Activated T-helper 1 cell treated with Interleukin-2 at 50 U/mL for 16 hours (primary cell): ENCODE measurements at regions not wholly inside any gene's neighbourhood (a gene's known extent, or its start where the extent isn't known, plus 50 kb on each side); places are given as distances from the start of the nearest gene placed in this dataset.
"Not testable (repeated sequence)": the region's sequence is repeated elsewhere in the genome, so short reads cannot be mapped to it uniquely, and the experiment has no call there.

ENCODE experiments used
- DNase-seq: peaks from one replicate; pipeline ENCODE4 v3.0.0-alpha.2; 2020; ENCODE audit warnings: low read depth

DNA sequence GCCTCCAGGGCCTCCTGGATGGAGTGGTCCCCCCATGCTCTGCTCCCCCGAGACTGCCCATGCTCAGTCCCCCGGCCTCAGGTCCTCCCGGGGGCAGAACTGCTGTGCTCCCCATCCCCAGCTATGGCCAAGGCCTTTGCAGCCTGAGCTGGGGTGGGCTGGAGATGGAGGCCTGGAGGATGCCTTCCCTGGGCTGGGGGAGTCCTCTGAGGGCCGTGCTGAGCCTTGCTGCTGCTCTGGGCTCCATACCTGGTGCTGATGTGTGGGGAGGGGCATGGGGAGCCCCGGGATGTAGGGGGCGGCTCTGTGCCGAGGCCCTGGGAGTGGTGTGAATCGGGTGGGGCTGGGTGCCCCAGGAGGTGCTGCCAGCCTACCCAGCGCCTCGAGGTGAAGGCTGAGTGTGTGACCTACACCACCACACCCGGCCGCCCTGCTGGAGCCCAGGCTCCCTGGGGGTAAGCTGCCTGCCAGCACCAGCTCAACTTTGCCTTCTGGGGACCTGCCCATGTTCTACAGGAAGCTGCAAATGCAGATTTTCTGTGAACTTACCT, 109.5 kb downstream of the UNCX start:
- no peak for DNase-seq

DNA sequence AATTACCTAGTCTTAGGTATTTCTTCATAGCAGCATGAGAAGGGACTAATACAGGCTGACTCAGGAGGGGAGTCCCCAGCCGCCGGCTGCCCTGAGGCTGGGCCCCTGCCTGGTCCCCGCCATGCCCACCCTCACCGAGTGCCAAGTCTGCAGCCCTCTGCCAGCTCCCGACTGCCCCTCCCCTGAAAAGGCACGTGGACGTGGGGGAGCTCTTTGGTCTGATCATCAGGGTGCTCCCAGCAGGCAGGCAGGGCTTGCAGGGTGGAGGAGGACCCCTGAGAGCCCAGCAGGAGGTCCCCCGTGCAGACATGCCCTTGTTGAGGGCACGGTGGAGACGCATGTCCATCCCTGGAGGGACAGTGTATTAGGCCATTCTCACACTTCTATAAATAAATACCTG, 110.9 kb downstream of the UNCX start:
- no peak for DNase-seq

DNA sequence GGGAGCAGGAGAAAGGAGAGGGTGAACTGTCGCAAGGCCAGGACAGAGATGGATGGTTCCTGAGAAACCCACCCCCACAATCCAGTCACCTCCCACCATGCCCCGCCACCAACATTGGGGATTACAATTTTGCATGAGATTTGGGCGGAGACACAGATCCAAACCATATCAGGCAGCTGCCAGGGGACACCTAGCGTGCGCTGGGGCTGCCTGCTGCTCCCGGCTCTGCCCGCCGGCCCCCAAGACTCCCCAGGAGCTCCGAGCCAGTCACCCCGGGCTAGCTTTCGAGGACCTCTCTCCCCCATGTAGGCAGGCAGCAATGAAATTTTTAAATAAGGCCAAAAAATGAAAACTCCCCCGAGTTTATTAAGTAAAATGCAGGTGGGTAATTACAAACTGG, 111.7 kb downstream of the UNCX start:
- no peak for DNase-seq

DNA sequence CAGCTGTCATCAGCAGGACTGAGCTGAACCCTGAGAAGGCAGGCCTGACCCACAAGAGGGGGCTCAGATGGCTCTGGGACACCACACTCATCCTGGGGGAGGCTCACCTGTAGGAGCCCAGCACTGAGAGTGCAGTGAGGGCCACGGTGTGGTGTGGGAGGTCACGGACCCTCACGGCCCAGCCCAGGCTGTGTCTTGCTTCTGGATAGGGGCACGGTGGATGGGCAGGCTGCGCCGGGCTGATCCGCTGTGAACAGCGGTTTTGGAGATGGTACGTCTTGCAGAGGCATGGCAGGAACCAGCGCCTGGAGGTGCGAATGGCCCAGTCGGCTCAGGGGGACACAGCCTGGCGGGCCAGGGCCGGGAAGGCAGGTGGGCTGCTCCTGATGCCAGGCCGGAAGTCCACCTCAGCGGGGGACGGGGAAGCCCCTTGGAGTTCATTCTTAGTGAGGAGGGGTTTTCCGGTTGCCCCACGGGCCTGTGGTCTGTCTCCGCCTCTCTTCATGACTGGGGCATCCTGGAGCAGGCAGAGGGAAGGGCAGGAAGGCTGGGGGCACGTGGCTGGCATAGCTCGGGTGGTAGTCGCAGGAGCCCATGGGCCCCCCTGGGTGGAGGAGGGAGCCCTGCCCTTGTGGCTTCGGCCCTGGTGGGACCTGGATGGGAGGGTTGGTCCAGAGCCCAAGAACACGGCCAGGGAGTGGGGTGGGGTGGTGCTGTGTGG, 112.5 kb downstream of the UNCX start:
- no peak for DNase-seq

DNA sequence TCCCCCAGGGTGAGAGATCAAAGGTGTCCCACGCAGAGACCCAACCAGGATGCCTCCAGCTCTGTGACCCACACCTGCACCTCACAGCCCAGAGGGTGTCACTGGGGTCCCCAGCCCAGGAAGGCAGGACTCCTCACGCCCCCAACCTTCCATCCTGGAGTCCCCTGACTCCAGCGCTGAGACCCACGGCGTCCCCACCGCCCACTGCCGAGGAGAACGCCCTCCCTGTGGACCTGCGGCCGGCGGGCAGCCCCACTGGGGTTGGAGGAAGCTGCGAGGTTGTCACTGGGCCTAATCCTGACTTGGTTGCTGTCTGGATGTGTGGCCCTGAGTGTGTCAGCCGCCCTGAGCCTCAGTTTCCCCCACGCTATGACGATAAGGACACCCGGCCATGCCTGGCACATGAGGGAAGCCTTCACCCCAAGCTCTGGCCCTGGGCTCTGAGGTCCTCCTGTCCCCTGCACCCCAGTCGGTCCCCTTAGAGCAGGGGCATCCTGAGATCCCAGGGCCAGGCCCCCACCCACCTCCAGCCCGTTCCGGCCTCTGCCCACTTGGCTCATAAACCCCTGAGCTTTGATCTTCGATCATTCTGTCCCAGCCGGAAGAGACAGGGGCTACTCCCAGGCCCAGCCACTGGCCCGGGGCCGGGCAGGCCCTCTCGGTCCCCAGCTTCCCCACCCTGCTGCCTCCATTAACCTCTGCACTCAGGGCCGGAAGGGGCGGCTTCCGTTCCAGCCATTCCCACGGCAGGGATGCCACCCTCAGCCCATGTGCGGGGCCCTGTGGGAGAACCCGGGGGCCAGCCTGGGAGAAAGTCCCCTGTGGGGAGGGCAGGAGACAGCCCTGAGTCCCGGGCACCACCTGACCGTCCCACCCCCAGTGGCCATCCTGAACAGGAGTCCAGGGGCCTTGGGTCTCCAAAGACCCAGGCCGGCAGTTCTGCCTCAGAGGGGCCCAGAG, 113.2 kb downstream of the MICALL2 start:
- no peak for DNase-seq

DNA sequence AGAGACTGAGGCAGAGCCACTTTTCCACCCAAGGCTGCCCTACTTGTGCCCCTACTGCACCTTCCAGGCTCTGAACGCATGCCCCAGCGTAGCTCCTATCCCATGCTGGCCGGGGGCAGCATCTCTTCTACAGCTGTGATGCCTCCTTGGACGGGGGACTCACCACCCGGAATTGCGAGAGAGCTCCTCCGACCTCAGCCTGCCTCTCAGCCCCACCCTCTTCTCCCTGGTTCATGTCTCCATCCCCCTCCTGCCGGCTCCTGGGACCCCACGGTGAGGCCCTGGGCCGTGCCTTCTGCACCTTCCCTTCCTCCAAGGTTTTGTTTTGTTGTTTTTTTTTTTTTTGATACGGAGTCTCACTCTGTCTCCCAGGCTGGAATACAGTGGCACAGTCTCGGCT, 112.4 kb downstream of the MICALL2 start:
- no peak for DNase-seq

DNA sequence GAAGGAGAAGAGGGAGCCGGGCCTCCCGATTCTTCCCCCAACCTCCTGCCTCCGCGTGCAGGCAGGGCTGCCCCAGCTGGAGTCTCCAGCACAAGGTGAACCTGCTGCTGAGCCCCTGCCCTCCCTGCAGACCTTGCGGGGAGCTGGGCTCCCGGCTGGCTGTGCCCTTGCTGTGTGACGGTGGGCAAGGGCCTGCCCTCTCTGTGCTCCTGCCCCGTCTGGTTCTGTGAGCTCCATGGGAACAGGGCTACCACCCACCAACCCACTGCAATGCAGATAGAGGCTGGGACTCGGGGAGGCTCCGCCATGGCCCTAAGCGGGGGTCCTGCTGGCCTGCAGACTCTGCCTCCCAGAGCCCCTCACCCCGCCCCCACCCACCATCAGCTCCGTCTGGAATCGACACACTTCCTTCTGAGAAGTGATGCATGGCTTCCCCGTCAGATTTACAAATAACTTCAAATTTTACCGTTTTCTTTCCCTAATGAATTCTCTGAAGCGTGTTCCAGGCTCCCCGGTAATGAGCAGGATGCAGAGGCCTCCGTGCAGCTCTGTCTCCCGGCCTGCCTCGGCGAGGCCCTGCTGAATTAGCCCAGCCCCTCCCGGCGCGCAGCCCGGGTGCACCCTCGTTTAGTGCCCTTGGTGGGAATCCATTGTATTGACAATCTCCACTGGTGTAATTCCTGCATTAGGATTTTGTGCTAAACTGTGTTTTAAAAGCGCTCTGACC, 111.0 kb downstream of the MICALL2 start:
- no peak for DNase-seq

DNA sequence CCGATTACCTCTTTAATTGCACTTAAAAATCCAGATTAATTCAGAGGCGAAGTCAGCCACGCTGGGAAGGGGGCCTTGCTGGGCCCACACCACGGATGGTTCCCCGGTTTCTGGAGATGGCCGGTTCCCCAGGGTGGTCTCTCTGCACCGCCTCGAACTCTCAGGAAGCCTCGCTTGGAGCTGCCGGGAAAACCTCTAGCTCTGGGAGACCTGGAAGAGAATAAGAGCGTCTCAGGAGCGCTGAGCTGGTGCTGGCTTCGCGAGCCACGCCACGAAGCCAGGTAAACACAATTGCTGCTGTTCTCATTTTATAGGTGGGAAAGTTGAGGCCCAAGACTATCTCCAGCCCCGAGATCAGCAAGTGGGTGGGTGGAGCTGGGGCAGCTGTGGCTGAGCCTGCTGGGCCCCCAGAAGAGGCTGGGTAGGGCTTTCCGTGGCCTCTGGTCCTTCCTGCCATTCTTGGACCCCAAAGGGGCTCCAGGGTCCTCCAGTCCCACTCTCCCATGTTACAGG, 110.4 kb downstream of the MICALL2 start:
- no peak for DNase-seq

DNA sequence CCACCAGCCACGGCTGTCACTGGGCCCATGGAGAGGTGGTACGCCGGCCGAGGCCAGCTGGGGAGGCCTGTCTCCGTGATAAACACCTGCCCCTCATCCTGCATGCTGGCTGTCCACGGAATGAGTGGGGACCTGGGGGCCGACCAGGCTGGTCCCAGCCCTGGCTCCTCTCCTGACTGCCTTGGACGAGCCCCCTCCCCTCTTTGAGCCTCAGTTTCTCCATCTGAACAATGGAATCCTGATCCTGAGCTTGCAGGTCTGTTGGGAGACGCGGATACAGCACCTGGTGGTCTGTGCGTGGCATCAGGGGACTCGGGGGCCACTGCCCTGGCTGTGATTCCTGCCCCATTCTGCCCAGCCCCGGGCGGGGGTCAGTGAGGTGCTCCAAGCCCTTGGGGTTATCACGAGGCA, 109.9 kb downstream of the MICALL2 start:
- DNase-seq: no peak

DNA sequence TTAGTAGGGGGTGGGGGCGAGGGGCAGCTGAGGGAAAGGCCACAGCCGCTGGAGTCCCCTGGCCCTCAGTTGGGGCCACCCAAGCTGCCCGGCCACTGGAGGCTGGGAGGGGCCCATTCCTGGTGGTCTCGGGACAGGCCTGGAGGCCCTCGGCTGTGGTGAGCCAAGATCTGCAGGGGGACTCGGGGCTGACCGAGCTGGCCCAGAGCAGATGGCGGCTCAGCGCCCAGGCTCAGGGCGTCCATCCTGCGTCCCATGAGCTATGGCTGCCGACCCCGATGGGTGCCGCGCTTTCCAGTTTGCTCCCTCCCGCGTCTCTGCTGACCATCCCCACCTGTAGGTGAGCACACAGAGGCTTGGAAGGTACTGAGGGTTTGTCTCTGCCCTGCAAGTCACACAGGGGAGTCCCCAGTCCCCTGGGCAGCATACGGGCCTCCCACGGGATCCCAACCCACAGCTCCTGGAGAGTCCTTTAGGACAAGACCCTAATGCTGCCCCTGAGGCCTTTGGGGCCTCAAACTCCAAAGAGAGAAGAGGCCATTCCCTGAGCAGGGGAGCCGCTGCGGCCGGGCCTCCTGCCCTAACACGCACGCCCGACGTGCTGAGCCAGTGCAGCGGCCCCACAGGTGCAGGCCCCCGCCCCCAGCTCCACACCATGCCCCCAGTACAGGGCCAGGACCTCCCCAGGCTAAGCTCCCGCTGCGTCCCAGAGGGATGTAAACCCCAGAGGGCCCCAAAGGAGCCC, 107.2 kb downstream of the MICALL2 start:
- DNase-seq: no peak

DNA sequence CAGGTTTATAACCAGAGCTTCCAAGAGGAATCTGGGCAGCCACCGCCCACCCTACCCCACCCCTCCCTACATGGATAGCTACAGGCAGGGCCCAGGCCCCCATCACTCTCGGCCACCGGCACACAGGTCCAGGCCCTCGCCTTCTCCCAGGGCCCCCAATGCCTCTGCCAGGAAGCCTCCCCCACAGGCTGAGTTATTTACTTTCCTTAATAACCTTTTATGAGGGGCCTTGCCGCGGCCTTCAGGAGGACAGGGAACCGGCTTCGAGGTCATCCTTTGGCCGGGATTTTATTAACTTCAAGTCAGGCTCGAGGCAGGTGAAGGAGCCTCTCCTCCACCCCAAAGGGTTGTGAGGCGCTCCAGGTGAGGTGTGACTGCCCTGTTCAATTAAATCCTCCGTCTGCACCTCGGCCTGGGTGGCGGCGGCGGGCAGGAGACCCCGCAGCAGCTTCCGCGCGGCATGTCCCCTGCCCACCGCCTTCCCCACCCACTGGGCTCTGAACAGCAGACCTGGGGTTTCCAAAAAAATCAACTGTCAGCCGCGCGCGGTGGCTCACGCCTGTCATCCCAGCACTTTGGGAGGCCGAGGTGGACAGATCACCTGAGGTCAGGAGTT, 106.5 kb downstream of the MICALL2 start:
- DNase-seq: no peak

DNA sequence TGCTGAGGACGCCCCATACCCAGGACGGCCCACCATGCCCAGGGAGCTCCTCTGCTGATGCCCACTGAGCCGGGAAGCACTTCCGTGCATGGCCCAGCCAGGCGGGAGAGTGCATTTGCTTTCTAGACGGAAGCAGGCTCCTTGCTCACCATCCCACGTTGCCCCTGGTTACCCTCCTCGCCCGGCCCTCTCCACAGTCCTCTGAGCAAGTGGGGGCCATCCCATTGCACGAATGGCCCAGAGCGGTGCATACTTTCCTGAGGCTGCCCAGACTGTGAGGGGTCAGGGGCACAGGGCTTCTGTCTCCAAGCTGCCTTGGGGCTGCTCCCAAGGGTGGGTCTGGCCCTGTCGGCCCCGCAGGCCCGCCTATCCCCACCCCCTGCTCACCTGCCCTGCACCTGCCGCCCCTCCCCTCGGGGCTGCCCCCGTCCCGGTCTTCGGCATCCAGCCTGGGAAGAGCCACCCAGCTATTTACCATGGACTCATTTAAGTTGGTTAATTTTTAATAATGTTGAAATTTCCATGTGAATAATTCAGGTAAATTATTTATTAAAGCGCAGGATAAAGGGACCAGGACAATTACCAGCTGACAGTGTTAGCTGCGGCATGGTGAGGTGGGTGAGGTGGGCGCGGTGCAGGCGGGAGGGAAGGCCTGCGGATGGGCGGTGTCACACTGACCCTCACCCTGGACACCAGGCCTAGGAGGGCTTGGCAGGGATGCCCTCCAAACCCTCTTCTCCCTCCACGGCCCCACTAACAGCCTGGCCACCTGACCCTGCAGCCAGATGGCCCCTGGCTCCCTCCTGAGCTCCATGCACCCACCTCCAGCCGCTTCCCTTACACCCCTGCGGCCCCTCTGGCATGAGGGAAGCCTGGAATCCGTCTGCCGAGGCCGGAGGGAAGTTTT, 104.4 kb downstream of the MICALL2 start:
- DNase-seq: no peak

DNA sequence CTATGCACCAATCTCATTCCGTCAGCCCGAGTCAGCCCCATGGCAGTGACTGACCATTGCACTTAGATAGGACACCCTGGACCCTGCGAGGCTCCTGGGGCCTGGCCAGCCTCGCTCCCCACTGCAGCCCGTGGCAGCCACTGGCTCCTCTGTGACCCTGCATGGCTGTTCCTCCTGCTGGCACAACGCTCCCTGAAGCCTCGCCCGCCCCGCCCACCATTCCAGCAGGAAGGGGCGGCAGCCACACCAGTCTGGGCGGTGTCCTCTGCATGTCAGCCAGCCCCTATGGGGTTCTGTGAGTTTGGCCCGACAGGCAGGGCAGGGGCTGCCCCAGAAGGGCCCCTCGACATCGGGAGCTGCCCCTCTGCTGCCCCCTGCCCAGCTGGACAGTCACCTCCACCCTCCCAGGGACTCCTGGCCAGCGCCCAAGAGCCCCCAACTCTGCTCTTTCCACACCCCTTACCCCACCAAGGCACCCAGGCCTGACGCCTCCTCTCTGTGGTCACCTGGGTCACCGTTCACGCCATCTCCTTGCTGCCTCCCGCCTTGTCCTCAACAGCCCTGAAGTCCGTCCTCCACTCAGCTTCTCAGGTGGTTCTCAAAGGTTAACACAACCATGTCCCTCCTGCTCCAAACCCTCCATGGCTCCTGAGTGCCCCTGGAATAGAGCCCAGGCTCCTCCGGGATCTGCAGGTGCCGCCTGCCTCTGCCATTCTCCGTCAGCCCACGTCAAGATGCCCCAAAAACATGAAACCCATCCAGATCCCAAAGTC, 103.5 kb downstream of the MICALL2 start:
- DNase-seq: no peak

DNA sequence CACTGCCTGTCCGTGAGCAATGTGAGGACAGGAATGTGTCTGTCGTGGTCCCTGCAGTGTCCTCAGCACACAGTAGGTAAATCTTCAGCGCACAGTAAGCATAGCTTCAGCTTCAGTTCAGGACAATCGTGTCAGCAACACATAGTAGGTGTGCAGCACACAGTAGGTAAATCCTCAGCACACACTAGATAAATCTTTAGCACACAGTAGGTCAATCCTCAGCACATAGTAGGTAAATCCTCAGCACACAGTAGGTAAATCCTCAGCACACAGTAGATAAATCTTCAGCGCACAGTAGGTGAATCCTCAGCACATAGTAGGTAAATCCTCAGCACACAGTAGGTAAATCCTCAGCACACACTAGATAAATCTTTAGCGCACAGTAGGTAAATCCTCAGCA, 102.4 kb downstream of the MICALL2 start:
- not testable (repeated sequence) for DNase-seq

DNA sequence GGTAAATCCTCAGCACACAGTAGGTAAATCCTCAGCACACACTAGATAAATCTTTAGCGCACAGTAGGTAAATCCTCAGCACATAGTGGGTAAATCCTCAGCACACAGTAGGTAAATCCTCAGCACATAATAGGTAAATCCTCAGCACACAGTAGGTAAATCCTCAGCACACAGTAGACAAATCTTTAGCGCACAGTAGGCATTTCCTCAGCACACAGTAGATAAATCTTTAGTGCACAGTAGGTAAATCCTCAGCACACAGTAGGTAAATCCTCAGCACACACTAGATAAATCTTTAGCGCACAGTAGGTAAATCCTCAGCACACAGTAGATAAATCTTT, 102.0 kb downstream of the MICALL2 start:
- DNase-seq: not testable (repeated sequence)

DNA sequence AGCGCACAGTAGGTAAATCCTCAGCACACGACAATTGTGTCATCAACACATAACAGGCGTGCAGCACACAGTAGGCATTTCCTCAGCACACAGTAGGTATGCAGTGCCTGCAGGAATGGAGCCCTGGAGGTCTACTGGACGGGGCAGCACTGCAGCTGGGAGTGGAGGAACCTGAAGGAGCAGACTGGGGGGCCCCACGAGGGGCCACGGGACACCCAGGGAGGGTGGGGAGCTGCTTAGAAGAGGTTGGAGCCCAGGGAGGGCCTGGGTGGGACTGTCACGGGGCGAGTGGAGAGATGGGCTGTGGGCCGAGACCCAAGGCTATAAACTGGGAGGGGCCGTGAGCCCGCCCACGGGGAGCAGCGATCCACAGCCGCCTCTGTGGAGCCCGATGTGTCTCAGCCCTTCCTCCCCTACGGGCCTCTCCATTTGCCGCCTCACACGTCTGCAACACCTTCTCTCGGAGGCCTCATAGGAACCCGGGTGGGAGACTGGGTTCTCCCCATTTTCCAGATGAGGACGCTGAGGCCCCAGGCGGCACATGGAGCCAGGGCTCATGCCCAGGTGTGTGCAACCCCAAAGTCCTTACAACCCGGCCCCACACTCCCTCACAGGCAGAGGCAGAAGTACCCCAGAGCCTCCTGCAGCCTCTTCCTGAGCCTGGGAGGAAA, 101.5 kb downstream of the MICALL2 start:
- no peak for DNase-seq

DNA sequence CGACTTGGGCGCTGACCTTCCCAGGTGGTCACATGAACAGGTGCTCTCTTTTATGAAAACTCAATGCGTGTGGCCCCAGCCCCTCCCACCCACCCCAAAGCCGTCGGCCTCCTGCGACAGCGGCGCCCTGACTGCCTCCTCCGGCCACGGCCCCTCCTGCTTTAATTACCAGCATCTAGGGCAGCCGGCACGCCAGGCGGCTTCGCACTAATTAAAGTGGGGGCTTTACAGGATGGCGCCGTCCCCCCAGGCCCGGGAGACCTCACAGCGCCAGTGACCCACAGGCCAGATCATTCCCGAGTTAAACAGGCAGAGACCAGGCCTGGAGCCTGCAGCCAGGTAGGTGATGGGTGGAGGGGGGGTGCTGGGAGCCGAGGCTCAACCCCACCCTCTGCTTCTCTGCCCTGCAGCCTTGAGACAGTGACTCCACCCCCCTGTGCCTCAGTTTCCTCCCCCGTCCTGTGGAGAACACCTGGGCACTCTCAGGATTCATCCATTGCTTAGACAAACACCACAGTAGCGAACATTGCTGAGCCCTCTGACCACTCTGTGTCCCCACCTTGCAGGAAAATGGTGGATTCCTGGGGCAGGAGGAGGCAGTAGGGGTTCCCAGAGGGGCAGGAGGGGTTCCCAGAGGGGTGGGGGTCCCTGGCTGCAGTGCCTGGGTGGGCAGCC, 100.8 kb downstream of the MICALL2 start:
- DNase-seq: no peak

DNA sequence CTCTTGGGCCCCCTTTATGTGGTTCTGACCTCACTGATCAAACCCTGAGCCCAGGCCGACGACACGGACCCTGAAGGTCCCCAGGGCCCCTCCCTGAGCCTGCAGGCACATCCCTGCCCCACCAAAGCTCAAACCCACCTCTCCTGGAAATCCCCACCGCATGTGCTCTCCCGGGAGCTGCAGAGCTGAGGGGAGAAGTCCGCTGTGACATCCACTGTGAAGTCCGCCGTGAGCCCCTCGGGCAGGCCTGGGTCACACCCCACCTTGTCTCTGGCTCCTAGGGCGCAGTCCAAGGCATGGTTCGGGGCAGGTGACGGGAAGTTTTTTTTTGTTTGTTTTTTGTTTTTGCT, 100.2 kb downstream of the MICALL2 start:
- DNase-seq: no peak
